PC-3 (cell line): ENCODE measurements at regions not wholly inside any gene's neighbourhood (a gene's known extent, or its start where the extent isn't known, plus 50 kb on each side); places are given as distances from the start of the nearest gene placed in this dataset.

Experiments
- ATAC-seq: fragments of 200-7000 bp; cut with Tn5 transposase; 2 replicates; pipeline ENCODE4 v1.9.1; 2020; ENCODE audit warnings: mild to moderate bottlenecking, moderate library complexity
- BruUV-seq: library from RNA; stranded (reverse); fragments of 400-500 nt; replicated peaks from 2 replicates; lab custom pipeline; 2021; lab: Mats Ljungman, UMichigan
- CTCF ChIA-PET: fragments of 300-600 bp; sonication (Branson Sonifier 250); formaldehyde crosslinking; loops from one replicate; lab custom pipeline; 2022; ENCODE audit warnings: antibody characterized with exemption; lab: Charles Lee
- POLR2A ChIA-PET: fragments of 300-600 bp; sonication (Branson Sonifier 250); formaldehyde crosslinking; loops from one replicate; lab custom pipeline; 2022; ENCODE audit warnings: antibody characterized with exemption; ENCODE audit not compliant: unreplicated experiment; lab: Charles Lee
- DNase-seq: peaks from one replicate; pipeline ENCODE4 v3.0.0-alpha.2; 2015
- H2AFZ ChIP-seq: fragments of 300-600 bp; sonication (generic); 2 replicates; pipeline ENCODE4 v1.6.0; 2016; ENCODE audit warnings: antibody characterized with exemption, low read length
- H3F3A ChIP-seq: fragments of 300-600 bp; sonication (generic); one replicate; pipeline ENCODE4 v1.6.0; 2017; ENCODE audit warnings: antibody characterized with exemption, low read length, control low read depth, mild to moderate bottlenecking; ENCODE audit not compliant: unreplicated experiment
- H3K27ac ChIP-seq: fragments of 300-600 bp; sonication (generic); 2 replicates; pipeline ENCODE4 v1.5.1; 2016; ENCODE audit warnings: mild to moderate bottlenecking, low read length
- H3K27me3 ChIP-seq: fragments of 300-600 bp; sonication (generic); 2 replicates; pipeline ENCODE4 v1.6.1; 2016; ENCODE audit warnings: low read length, mixed read lengths
- H3K36me3 ChIP-seq: fragments of 300-600 bp; sonication (generic); 2 replicates; pipeline ENCODE4 v1.6.1; 2016; ENCODE audit warnings: low read depth, mixed run types, low read length, mixed read lengths
- H3K4me1 ChIP-seq: fragments of 300-600 bp; sonication (generic); 2 replicates; pipeline ENCODE4 v1.5.1; 2016; ENCODE audit warnings: low read length; ENCODE audit not compliant: insufficient read depth
- H3K4me2 ChIP-seq: fragments of 300-600 bp; sonication (generic); 2 replicates; pipeline ENCODE4 v1.6.0; 2016; ENCODE audit warnings: low read length
- H3K4me3 ChIP-seq: fragments of 300-600 bp; sonication (generic); 2 replicates; pipeline ENCODE4 v1.5.1; 2016; ENCODE audit warnings: mild to moderate bottlenecking, low read length, mixed read lengths
- H3K79me2 ChIP-seq: fragments of 300-600 bp; sonication (generic); 2 replicates; pipeline ENCODE4 v1.6.1; 2017; ENCODE audit warnings: low read length, mixed read lengths
- H3K9ac ChIP-seq: fragments of 300-600 bp; sonication (generic); 2 replicates; pipeline ENCODE4 v1.6.0; 2016; ENCODE audit warnings: mild to moderate bottlenecking, low read length
- H3K9me2 ChIP-seq: fragments of 300-600 bp; sonication (generic); replicated peaks from 2 replicates; pipeline ENCODE4 v1.6.1; 2016; ENCODE audit warnings: mixed run types, low read length, mixed read lengths
- H3K9me3 ChIP-seq: fragments of 300-600 bp; sonication (generic); 2 replicates; pipeline ENCODE4 v1.6.1; 2016; ENCODE audit warnings: low read length, mixed read lengths
- H4K20me1 ChIP-seq: fragments of 300-600 bp; sonication (generic); 2 replicates; pipeline ENCODE4 v1.6.1; 2016; ENCODE audit warnings: low read length, mixed read lengths
- EZH2 ChIP-seq: fragments of 300-600 bp; sonication (generic); IDR thresholded peaks from one replicate; pipeline ENCODE4 v1.6.1; 2017; ENCODE audit warnings: antibody characterized with exemption, mild to moderate bottlenecking, low read length; ENCODE audit not compliant: unreplicated experiment
- EZH2phosphoT487 ChIP-seq: fragments of 300-600 bp; sonication (generic); IDR thresholded peaks from 2 replicates; pipeline ENCODE4 v1.6.1; 2018; ENCODE audit warnings: mild to moderate bottlenecking, antibody characterized with exemption, low read length, borderline replicate concordance
- intact Hi-C: fragments of 100-400 bp; cut with micrococcal nuclease; formaldehyde crosslinking; loops from 2 replicates; pipeline ENCODE4 v1.9.0; 2023
- TF ChIP-seq, protein P1 (sequence below): fragments of 300-600 bp; sonication (generic); conservative IDR thresholded peaks from 2 replicates; pipeline ENCODE4 v1.5.1; 2017; ENCODE audit warnings: antibody characterized with exemption, low read depth, mild to moderate bottlenecking, low read length

DNA sequence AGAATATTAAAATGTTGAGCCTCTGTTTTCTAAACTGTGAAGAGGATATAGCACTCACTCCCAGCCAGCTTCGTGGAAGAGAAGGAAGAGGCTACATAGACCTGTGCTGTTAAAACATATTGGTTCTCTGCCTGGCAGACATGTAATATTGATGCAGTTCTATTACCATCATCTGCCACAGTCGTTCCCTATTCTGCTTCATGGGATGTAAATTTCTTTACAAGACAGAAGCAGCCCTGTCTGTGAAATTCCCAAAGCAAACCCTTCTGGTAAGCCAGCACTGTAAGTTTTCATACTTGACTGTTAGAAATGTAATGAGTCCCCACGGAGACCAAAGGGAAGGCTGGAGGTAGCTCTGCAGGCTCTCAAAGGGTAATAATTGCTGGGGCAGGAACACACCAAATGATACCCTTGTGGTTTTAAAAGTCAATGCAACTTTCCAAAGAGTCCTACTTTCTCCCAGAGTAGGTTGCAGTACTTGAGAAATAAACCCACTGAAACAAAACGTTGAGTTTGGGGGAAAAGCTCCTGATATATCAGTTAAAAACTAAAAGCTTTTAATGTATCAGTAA, 129.9 kb upstream of the HES1 start:
- Histone ChIP-seq H3K27ac (peak overlapping the region; percentile 82; the same call in 1 of the 2 replicates), H3K4me3 (no peak overlapping the region), H3K36me3 (no peaks in the 10 kb centered on the region), H3F3A (peaks cover 12% of the 10 kb centered on the region), H3K4me1 (peaks cover 40% of the 10 kb centered on the region), H3K4me2 (peak overlapping the region; percentile 28; the same call in 1 of the 2 replicates), H3K9ac (0 out of 2 replicates have a peak overlapping the region, but pooled peaks have one; percentile 27), H3K27me3 (no peaks in the 10 kb centered on the region), H4K20me1 (no peaks in the 10 kb centered on the region), H3K9me2 (no peaks in the 10 kb centered on the region), H2AFZ (no peak overlapping the region), H3K79me2 (no peaks in the 10 kb centered on the region), H3K9me3 (no peaks in the 10 kb centered on the region)
- no peak for DNase-seq
- BruUV-seq: no TSS peak
- ATAC-seq: no peak
- intact Hi-C loops: loop anchor here (1.0 kb wide), 1 partner anchor 83 kb away; no protein-coding TSS in a partner anchor
- CTCF ChIA-PET: no interaction called here
- TF ChIP-seq, protein P1, sequence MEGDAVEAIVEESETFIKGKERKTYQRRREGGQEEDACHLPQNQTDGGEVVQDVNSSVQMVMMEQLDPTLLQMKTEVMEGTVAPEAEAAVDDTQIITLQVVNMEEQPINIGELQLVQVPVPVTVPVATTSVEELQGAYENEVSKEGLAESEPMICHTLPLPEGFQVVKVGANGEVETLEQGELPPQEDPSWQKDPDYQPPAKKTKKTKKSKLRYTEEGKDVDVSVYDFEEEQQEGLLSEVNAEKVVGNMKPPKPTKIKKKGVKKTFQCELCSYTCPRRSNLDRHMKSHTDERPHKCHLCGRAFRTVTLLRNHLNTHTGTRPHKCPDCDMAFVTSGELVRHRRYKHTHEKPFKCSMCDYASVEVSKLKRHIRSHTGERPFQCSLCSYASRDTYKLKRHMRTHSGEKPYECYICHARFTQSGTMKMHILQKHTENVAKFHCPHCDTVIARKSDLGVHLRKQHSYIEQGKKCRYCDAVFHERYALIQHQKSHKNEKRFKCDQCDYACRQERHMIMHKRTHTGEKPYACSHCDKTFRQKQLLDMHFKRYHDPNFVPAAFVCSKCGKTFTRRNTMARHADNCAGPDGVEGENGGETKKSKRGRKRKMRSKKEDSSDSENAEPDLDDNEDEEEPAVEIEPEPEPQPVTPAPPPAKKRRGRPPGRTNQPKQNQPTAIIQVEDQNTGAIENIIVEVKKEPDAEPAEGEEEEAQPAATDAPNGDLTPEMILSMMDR: no peak; the same call in 1 of the 2 replicates
- TF ChIP-seq EZH2phosphoT487 (no peak), EZH2 (no peak)
- POLR2A ChIA-PET: interaction anchor here (0.6 kb wide), 1 partner anchor 127 kb away, joined by 3 read pairs; no protein-coding TSS in a partner anchor

DNA sequence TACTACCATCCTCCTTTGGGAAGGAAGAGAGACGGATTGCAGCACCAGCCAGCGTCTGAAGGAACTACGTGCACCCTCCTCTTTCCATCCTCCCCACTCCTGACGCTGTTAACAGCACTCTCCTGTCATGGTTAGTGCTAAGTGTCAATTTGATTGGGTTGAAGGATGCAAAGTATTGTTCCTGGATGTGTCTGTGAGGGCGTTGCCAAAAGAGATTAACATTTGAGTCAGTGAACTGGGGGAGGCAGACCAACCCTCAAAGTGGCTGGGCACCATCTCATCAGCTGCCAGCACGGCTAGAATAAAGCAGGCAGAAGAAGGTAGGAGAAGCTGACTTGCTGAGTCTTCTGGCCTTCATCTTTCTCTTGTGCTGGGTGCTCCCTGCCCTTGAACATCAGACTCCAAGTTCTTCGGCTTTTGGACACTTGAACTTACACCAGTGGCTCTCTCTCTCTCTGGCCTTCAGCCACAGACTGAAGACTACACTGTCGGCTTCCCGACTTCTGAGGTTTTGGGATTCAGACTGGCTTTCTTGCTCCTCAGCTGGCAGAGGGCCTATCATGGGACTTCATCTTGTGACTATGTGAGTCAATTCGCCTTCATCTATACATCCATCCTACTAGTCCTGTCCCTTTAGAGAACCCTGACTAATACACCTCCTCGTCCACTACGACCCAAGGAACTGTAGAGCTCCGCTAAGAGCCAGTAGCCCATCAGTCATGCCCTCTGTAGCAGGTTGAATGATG, 128.2 kb upstream of the HES1 start:
- no peak overlapping the region for H3K9ac ChIP-seq
- H3K79me2 ChIP-seq: no peaks in the 10 kb centered on the region
- DNase-seq: no peak
- no peaks in the 10 kb centered on the region for H3K36me3 ChIP-seq
- TF ChIP-seq EZH2: no peak
- no peak for TF ChIP-seq EZH2phosphoT487
- TF ChIP-seq, protein P1: no peak
- ATAC-seq: no peak
- no peak overlapping the region for H3K4me3 ChIP-seq
- H3K9me2 ChIP-seq: no peaks in the 10 kb centered on the region
- no peaks in the 10 kb centered on the region for H4K20me1 ChIP-seq
- intact Hi-C loops: no loop called here
- H3K9me3 ChIP-seq: no peaks in the 10 kb centered on the region
- POLR2A ChIA-PET: no interaction called here
- no TSS peak for BruUV-seq
- H3K27me3 ChIP-seq: no peaks in the 10 kb centered on the region
- no peak overlapping the region for H2AFZ ChIP-seq
- peaks cover 12% of the 10 kb centered on the region for H3F3A ChIP-seq
- CTCF ChIA-PET: no interaction called here
- no peak overlapping the region for H3K27ac ChIP-seq
- H3K4me2 ChIP-seq: no peak overlapping the region
- H3K4me1 ChIP-seq: peaks cover 32% of the 10 kb centered on the region

DNA sequence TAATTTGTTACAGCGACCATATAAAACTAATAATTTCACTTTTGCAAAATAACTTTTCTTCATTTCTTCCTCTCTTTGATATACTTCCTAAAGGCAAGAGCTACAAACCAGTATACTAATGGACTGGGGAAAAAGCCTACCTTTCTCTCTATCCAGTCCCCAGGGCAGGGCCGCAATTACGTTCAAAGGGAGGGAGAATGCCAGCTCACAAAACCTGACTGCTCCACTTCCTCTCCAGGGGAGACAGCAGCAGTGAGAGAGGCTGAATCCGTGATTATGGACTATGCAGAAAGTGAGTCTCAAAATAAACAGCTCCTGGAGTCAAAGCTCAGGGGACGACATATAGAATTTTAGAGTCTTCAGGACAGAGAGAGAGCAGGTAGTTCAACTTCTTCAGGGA, 126.9 kb upstream of the HES1 start:
- Histone ChIP-seq H3K4me3 (no peak overlapping the region), H2AFZ (no peak overlapping the region), H3K4me1 (peaks cover 22% of the 10 kb centered on the region), H3F3A (peaks cover 8% of the 10 kb centered on the region), H3K4me2 (no peak overlapping the region), H3K9me2 (no peaks in the 10 kb centered on the region), H3K9me3 (no peaks in the 10 kb centered on the region), H3K9ac (no peak overlapping the region), H3K36me3 (no peaks in the 10 kb centered on the region), H3K27me3 (no peaks in the 10 kb centered on the region), H4K20me1 (no peaks in the 10 kb centered on the region), H3K27ac (no peak overlapping the region), H3K79me2 (no peaks in the 10 kb centered on the region)
- no peak for ATAC-seq
- intact Hi-C loops: no loop called here
- DNase-seq: no peak
- no TSS peak for BruUV-seq
- ChIA-PET POLR2A (no interaction called here), CTCF (no interaction called here)
- TF ChIP-seq EZH2phosphoT487 (no peak), EZH2 (no peak)
- TF ChIP-seq, protein P1: no peak
